Liver (tissue), 8 donors: ENCODE measurements at regions not wholly inside any gene's neighbourhood (a gene's known extent, or its start where the extent isn't known, plus 50 kb on each side); places are given as distances from the start of the nearest gene placed in this dataset.

ENCODE experiments used
- DNase-seq: peaks from one replicate; pipeline ENCODE4 v3.0.0-alpha.2; 2017; ENCODE audit warnings: low spot score
- H3K27ac ChIP-seq, 2 donors: one replicate each; pipeline ENCODE4 v1.7.0; 2013; ENCODE audit warnings: inconsistent platforms in 2 of 2, low read length in 2 of 2, control low read depth in 1 of 2, low read depth in 1 of 2, mild to moderate bottlenecking in 1 of 2
- H3K27me3 ChIP-seq, 4 donors: one replicate each; pipeline versions ENCODE4 v1.6.1 to v1.7.0; 2013; ENCODE audit warnings: low read length in 3 of 4, inconsistent platforms in 1 of 4, mild to moderate bottlenecking in 1 of 4, moderate library complexity in 1 of 4; ENCODE audit not compliant: control insufficient read depth in 4 of 4, insufficient read depth in 4 of 4
- H3K36me3 ChIP-seq, 4 donors: one replicate each; pipeline versions ENCODE4 v1.6.1 to v1.7.0; 2013; ENCODE audit warnings: low read length in 3 of 4, mild to moderate bottlenecking in 3 of 4, low read depth in 1 of 4, moderate library complexity in 1 of 4; ENCODE audit not compliant: control insufficient read depth in 4 of 4, insufficient read depth in 3 of 4
- H3K4me1 ChIP-seq, 4 donors: one replicate each; pipeline versions ENCODE4 v1.6.1 to v1.7.0; 2013; ENCODE audit warnings: low read length in 3 of 4, mild to moderate bottlenecking in 3 of 4, moderate library complexity in 1 of 4; ENCODE audit not compliant: control insufficient read depth in 4 of 4, insufficient read depth in 4 of 4
- H3K4me3 ChIP-seq, 3 donors: one replicate each; pipeline versions ENCODE4 v1.6.1 to v1.7.0; 2013; ENCODE audit warnings: low read length in 3 of 3, control low read depth in 1 of 3, low read depth in 1 of 3, mild to moderate bottlenecking in 1 of 3
- H3K9ac ChIP-seq, 2 donors: one replicate each; pipeline ENCODE4 v1.7.0; 2013; ENCODE audit warnings: low read length in 2 of 2, mild to moderate bottlenecking in 2 of 2, moderate library complexity in 2 of 2, control low read depth in 1 of 2, low read depth in 1 of 2
- H3K9me3 ChIP-seq, 4 donors: one replicate each; pipeline versions ENCODE4 v1.6.1 to v1.7.0; 2013; ENCODE audit warnings: low read length in 3 of 4; ENCODE audit not compliant: control insufficient read depth in 4 of 4
- ATF3 ChIP-seq: IDR thresholded peaks from 2 replicates; pipeline ENCODE4 v1.6.1; 2016; ENCODE audit warnings: antibody characterized with exemption
- CTCF ChIP-seq: fragments of 150-350 bp; IDR thresholded peaks from 2 replicates; pipeline ENCODE4 v1.5.1; 2017; ENCODE audit warnings: improper control_type of control experiment, low read depth, low read length; ENCODE audit not compliant: missing input control
- EGR1 ChIP-seq, 2 donors: IDR thresholded peaks; 2 replicates each; pipeline ENCODE4 v1.6.1; 2016 to 2018; ENCODE audit warnings: antibody characterized with exemption in 2 of 2, low read depth in 2 of 2
- FOXA2 ChIP-seq: IDR thresholded peaks from 2 replicates; pipeline ENCODE4 v1.6.1; 2016; ENCODE audit warnings: antibody characterized with exemption
- HNF4A ChIP-seq, 2 donors: conservative IDR thresholded peaks; 2 replicates each; pipeline ENCODE4 v1.6.1; 2016; ENCODE audit warnings: antibody characterized with exemption in 2 of 2, mild to moderate bottlenecking in 2 of 2
- HNF4G ChIP-seq: IDR thresholded peaks from 2 replicates; pipeline ENCODE4 v1.6.1; 2016; ENCODE audit warnings: antibody characterized with exemption
- JUND ChIP-seq, 2 donors: IDR thresholded peaks; 2 replicates each; pipeline ENCODE4 v1.6.1; 2016; ENCODE audit warnings: antibody characterized with exemption in 2 of 2
- MAX ChIP-seq: IDR thresholded peaks from 2 replicates; pipeline ENCODE4 v1.6.1; 2016; ENCODE audit warnings: antibody characterized with exemption
- NR2F2 ChIP-seq: IDR thresholded peaks from 2 replicates; pipeline ENCODE4 v1.6.1; 2016; ENCODE audit warnings: antibody characterized with exemption
- RAD21 ChIP-seq, 2 donors: IDR thresholded peaks; 2 replicates each; pipeline ENCODE4 v1.6.1; 2016; ENCODE audit warnings: antibody characterized with exemption in 2 of 2, mild to moderate bottlenecking in 2 of 2
- REST ChIP-seq: IDR thresholded peaks from 2 replicates; pipeline ENCODE4 v1.6.1; 2016; ENCODE audit warnings: antibody characterized with exemption, mild to moderate bottlenecking
- RXRA ChIP-seq, 2 donors: IDR thresholded peaks; 2 replicates each; pipeline ENCODE4 v1.6.1; 2017 to 2018; ENCODE audit warnings: antibody characterized with exemption in 2 of 2, mild to moderate bottlenecking in 1 of 2
- WGBS: extraction: QIAGEN DNeasy Blood & Tissue Kit; methylation state at CpG from one replicate; pipeline ENCODE4 v1.1.7; 2013; 5-methylcytosine and 5-hydroxymethylcytosine counted together
- donor health status: healthy.
- donor health status: healthy.
- donor health status: healthy.
- donor health status: healthy.
- donor health status: healthy.

- TF ChIP-seq EGR1 (IDR thresholded peaks at IDR 0.05; ENCODE audit: low read depth in 2 of 2) (no peak), RXRA (IDR thresholded peaks at IDR 0.05) (no peak), JUND (IDR thresholded peaks at IDR 0.05) (no peak)
These were observed 687.7 kb upstream of the NRP1 start (continued) for GRCh38 chr10:34022195-34022594.

GRCh38 chr10:34018784-34019183 is 684.3 kb upstream of the NRP1 start:
- Histone ChIP-seq H3K27me3 (no peaks in the 10 kb centered on the region), H3K9me3 (no peaks in the 10 kb centered on the region), H3K27ac (no peak overlapping the region), H3K36me3 (no peaks in the 10 kb centered on the region), H3K9ac (no peak overlapping the region), H3K4me1 (no peaks in the 10 kb centered on the region), H3K4me3 (no peak overlapping the region)
- DNase-seq = no peak
- TF ChIP-seq HNF4G = no peak
- no peak for TF ChIP-seq REST
- TF ChIP-seq NR2F2 = no peak
- 87% methylated on average over 1 of the region's 1 CpG for WGBS

- H3K36me3 ChIP-seq = no peaks in the 10 kb centered on the region
- H3K9ac ChIP-seq = no peak overlapping the region
- DNase-seq = no peak
- 94% methylated on average over 5 of the region's 5 CpGs for WGBS
- no peaks in the 10 kb centered on the region for H3K9me3 ChIP-seq
- no peak overlapping the region for H3K27ac ChIP-seq
- no peak overlapping the region for H3K4me3 ChIP-seq
- TF ChIP-seq ATF3 (no peak), MAX (no peak), FOXA2 (no peak), JUND (IDR thresholded peaks at IDR 0.05) (no peak), CTCF (no peak), RAD21 (IDR thresholded peaks at IDR 0.05) (no peak), NR2F2 (no peak), HNF4G (no peak), HNF4A (conservative IDR thresholded peaks at IDR 0.05) (no peak)
- no peaks in the 10 kb centered on the region for H3K27me3 ChIP-seq
- no peaks in the 10 kb centered on the region for H3K4me1 ChIP-seq
These were observed 683.7 kb upstream of the NRP1 start for GRCh38 chr10:34018129-34018528.
